HG03558 (cell line): ENCODE measurements at regions not wholly inside any gene's neighbourhood (a gene's known extent, or its start where the extent isn't known, plus 50 kb on each side); places are given as distances from the start of the nearest gene placed in this dataset.

Source experiments
- ATAC-seq: cut with Tn5 transposase; IDR thresholded peaks from one replicate; pipeline ENCODE4 v1.9.1; 2021; ENCODE audit warnings: moderate number of reproducible peaks; ENCODE audit not compliant: unreplicated experiment; ENCODE audit errors: extremely low read depth

- ATAC-seq = no peak
Measured at GRCh38 chr20:40120827-40121226, 568.2 kb downstream of the MAFB start.

- ATAC-seq = no peak
Measured at GRCh38 chr20:40111282-40111681, 577.8 kb downstream of the MAFB start.

GRCh38 chr20:40110311-40110831 is 578.7 kb downstream of the MAFB start:
- ATAC-seq = no peak

- ATAC-seq = no peak
Measured at GRCh38 chr20:40109136-40109535, 579.9 kb downstream of the MAFB start.

- ATAC-seq = no peak
Measured at GRCh38 chr20:40108321-40108720, 580.7 kb downstream of the MAFB start.

GRCh38 chr20:40104959-40105358 is 584.1 kb downstream of the MAFB start:
- no peak for ATAC-seq

GRCh38 chr20:40103420-40103819 is 585.6 kb downstream of the MAFB start:
- no peak for ATAC-seq

GRCh38 chr20:40101560-40101959 is 587.5 kb downstream of the MAFB start:
- no peak for ATAC-seq

- ATAC-seq = no peak
Measured at GRCh38 chr20:40100261-40100660, 588.8 kb downstream of the MAFB start.

- no peak for ATAC-seq
Measured at GRCh38 chr20:40090236-40090635, 598.8 kb downstream of the MAFB start.

- no peak for ATAC-seq
Measured at GRCh38 chr20:40087496-40087895, 601.5 kb downstream of the MAFB start.

- no peak for ATAC-seq
Measured at GRCh38 chr20:40085513-40085912, 603.5 kb downstream of the MAFB start.

GRCh38 chr20:40082436-40082835 is 606.6 kb downstream of the MAFB start:
- no peak for ATAC-seq

GRCh38 chr20:40081653-40082052 is 607.4 kb downstream of the MAFB start:
- no peak for ATAC-seq

- ATAC-seq = no peak
Measured at GRCh38 chr20:40080041-40080652, 608.9 kb downstream of the MAFB start.

- no peak for ATAC-seq
Measured at GRCh38 chr20:40073535-40074111, 615.4 kb downstream of the MAFB start.

- ATAC-seq = no peak
Measured at GRCh38 chr20:40072907-40073306, 616.1 kb downstream of the MAFB start.

GRCh38 chr20:40056171-40056570 is 632.9 kb downstream of the MAFB start:
- no peak for ATAC-seq

GRCh38 chr20:40055711-40056110 is 633.3 kb downstream of the MAFB start:
- ATAC-seq = no peak

GRCh38 chr20:40054311-40054710 is 634.7 kb downstream of the MAFB start:
- ATAC-seq = no peak

GRCh38 chr20:40050596-40050995 is 638.4 kb downstream of the MAFB start:
- no peak for ATAC-seq

GRCh38 chr20:40049854-40050253 is 639.2 kb downstream of the MAFB start:
- no peak for ATAC-seq
